Panc1 (cell line): ENCODE measurements at regions not wholly inside any gene's neighbourhood (a gene's known extent, or its start where the extent isn't known, plus 50 kb on each side); places are given as distances from the start of the nearest gene placed in this dataset.

Experiments used
- POLR2AphosphoS5 ChIP-seq: IDR thresholded peaks from 2 replicates; pipeline ENCODE4 v1.6.1; 2012; ENCODE audit warnings: mild to moderate bottlenecking, low read depth, low read length, moderate library complexity
- SIN3A ChIP-seq: IDR thresholded peaks from 2 replicates; pipeline ENCODE4 v1.6.1; 2012; ENCODE audit warnings: low read depth, mild to moderate bottlenecking, low read length, moderate library complexity, borderline replicate concordance; ENCODE audit not compliant: insufficient read depth
- TCF7L2 ChIP-seq: IDR thresholded peaks from 2 replicates; pipeline ENCODE4 v1.6.1; 2011; ENCODE audit warnings: mild to moderate bottlenecking, low read depth, low read length, inconsistent platforms
- TF ChIP-seq, protein P1 (sequence below): fragments of 450-650 bp; IDR thresholded peaks from 2 replicates; pipeline ENCODE4 v1.5.1; 2017; ENCODE audit warnings: mild to moderate bottlenecking
- TF ChIP-seq, protein P2 (sequence below), 2 experiments: IDR thresholded peaks; 2 replicates each; pipeline ENCODE4 v1.6.1; 2011 to 2012; ENCODE audit warnings: low read depth in 2 of 2, control low read depth in 1 of 2, low read length in 1 of 2, mild to moderate bottlenecking in 1 of 2, moderate library complexity in 1 of 2; ENCODE audit not compliant: insufficient read depth in 1 of 2

DNA sequence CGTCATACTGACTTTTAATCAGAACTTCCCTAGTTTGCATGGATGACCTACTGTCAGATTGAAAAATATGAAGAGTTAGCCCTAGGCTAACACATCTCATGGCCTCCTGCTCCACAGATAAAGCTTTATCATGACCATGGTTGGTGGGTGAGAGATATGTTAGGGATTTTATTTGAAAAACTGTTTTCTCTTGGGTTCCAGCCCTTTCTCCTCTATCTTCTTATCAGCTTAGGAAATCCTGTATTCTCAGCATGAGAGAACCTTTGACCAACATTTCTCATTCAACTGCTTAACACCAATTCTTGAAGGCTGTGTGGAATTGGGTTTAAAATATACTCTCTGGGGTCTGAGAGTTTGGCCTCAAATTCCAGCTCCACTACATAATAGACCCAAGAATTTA is 1407.0 kb upstream of the CELF4 start:
- TF ChIP-seq SIN3A (no peak), POLR2AphosphoS5 (no peak), TCF7L2 (no peak)
- TF ChIP-seq, protein P1, sequence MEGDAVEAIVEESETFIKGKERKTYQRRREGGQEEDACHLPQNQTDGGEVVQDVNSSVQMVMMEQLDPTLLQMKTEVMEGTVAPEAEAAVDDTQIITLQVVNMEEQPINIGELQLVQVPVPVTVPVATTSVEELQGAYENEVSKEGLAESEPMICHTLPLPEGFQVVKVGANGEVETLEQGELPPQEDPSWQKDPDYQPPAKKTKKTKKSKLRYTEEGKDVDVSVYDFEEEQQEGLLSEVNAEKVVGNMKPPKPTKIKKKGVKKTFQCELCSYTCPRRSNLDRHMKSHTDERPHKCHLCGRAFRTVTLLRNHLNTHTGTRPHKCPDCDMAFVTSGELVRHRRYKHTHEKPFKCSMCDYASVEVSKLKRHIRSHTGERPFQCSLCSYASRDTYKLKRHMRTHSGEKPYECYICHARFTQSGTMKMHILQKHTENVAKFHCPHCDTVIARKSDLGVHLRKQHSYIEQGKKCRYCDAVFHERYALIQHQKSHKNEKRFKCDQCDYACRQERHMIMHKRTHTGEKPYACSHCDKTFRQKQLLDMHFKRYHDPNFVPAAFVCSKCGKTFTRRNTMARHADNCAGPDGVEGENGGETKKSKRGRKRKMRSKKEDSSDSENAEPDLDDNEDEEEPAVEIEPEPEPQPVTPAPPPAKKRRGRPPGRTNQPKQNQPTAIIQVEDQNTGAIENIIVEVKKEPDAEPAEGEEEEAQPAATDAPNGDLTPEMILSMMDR: no peak
- TF ChIP-seq, protein P2, sequence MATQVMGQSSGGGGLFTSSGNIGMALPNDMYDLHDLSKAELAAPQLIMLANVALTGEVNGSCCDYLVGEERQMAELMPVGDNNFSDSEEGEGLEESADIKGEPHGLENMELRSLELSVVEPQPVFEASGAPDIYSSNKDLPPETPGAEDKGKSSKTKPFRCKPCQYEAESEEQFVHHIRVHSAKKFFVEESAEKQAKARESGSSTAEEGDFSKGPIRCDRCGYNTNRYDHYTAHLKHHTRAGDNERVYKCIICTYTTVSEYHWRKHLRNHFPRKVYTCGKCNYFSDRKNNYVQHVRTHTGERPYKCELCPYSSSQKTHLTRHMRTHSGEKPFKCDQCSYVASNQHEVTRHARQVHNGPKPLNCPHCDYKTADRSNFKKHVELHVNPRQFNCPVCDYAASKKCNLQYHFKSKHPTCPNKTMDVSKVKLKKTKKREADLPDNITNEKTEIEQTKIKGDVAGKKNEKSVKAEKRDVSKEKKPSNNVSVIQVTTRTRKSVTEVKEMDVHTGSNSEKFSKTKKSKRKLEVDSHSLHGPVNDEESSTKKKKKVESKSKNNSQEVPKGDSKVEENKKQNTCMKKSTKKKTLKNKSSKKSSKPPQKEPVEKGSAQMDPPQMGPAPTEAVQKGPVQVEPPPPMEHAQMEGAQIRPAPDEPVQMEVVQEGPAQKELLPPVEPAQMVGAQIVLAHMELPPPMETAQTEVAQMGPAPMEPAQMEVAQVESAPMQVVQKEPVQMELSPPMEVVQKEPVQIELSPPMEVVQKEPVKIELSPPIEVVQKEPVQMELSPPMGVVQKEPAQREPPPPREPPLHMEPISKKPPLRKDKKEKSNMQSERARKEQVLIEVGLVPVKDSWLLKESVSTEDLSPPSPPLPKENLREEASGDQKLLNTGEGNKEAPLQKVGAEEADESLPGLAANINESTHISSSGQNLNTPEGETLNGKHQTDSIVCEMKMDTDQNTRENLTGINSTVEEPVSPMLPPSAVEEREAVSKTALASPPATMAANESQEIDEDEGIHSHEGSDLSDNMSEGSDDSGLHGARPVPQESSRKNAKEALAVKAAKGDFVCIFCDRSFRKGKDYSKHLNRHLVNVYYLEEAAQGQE (IDR thresholded peaks at IDR 0.05; ENCODE audit: insufficient read depth in 1 of 2, low read depth in 2 of 2, low read length in 1 of 2): no peak
